T-helper 2 cell (primary cell): ENCODE measurements at regions not wholly inside any gene's neighbourhood (a gene's known extent, or its start where the extent isn't known, plus 50 kb on each side); places are given as distances from the start of the nearest gene placed in this dataset.

Source experiments
- DNase-seq, 5 experiments: peaks; one replicate each; pipeline versions ENCODE4 v3.0.0 to v3.0.0-alpha.2; 2012 to 2022

DNA sequence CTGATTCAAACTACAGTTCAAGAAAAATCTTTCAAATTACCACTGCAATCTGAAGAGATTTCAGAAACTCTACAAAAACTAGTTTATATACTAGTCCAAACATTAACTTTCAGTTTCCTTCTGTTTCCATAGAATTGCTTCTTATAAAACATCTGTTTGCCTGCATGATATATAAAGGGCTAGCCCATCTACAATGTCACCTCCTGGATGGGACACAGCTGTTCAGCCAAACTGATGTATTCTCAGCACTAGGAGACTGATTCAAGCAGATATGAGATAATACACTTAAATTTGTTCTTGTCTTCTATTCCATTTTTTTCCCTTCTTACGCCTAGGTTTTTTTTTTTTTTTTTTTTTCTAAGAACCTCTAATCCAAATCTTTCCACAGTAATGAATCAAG lies 1569.7 kb upstream of the IGFBP7 start:
- no peak for DNase-seq

GRCh38 chr4:58679051-58679450 lies 1568.9 kb upstream of the IGFBP7 start:
- DNase-seq, result no peak

GRCh38 chr4:58669783-58670182 lies 1559.6 kb upstream of the IGFBP7 start:
- no peak for DNase-seq

- no peak for DNase-seq
Measured at GRCh38 chr4:58665649-58666048, 1555.5 kb upstream of the IGFBP7 start.

DNA sequence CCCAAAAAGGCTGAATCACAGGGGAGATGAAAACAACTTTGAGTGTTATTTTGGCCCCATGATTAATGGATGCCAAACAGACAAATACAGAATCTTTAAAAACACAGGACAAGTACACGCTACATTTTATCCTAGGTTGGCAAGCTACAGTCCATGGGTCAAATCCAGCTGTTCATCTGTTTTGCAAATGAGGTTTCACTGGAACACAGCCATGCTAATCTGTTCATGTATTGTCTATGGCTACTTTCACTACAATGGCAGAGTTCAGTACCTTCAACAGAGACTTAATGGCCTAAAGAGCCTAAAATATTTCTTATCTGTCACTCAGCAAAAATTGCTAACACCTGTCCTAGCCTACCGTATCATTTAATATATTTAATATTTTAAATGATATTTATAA lies 1548.5 kb upstream of the IGFBP7 start:
- no peak for DNase-seq

- no peak for DNase-seq
Measured at GRCh38 chr4:58653251-58653650, 1543.1 kb upstream of the IGFBP7 start.

GRCh38 chr4:58649226-58649625 lies 1539.0 kb upstream of the IGFBP7 start:
- no peak for DNase-seq

DNA sequence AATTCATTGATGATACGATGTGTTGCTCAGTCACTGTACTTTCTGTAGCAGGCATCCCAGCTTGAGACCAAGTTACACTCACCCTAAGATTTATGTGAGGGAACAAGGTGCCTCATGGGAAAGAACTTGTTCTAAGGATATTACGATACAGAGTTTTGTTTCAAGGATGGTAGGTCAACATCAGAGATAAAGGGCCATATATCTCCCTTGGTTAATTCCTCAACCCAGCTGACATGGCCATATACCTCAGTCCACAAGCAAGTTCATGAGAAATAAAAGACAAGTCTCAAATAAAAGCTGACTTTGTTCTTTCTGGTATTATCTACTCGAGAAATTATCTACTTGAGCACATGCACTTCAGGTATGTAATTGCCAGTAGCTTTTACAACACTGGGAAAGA lies 1535.9 kb upstream of the IGFBP7 start:
- no peak for DNase-seq

GRCh38 chr4:58644549-58644948 lies 1534.4 kb upstream of the IGFBP7 start:
- no peak for DNase-seq

GRCh38 chr4:58636381-58636780 lies 1526.2 kb upstream of the IGFBP7 start:
- DNase-seq, result no peak

- no peak for DNase-seq
Measured at GRCh38 chr4:58617226-58617625, 1507.0 kb upstream of the IGFBP7 start.

GRCh38 chr4:58611012-58611411 lies 1500.8 kb upstream of the IGFBP7 start:
- no peak for DNase-seq

GRCh38 chr4:58606303-58606702 lies 1496.1 kb upstream of the IGFBP7 start:
- no peak for DNase-seq

- DNase-seq, result no peak
Measured at GRCh38 chr4:58603951-58604350, 1493.8 kb upstream of the IGFBP7 start.

- no peak for DNase-seq
Measured at GRCh38 chr4:58602731-58603359, 1492.7 kb upstream of the IGFBP7 start.

DNA sequence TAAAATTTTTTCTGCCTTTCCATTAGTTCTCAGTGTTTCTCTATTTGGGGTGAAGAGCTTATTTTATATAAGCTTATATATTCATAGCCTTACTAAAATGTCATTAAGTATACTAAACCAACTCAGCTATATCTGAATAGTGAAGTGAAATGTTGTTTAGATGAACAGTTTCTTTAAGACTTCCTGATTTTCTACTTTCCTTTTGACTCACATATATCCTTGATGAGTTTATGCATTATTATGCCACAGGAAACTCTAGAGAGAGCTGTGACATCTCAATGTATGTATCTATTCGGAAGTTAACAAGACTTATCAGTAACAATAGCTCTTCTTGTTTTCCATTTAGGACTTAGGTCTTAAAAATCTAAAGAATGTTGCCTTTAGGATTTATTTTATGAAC lies 1491.8 kb upstream of the IGFBP7 start:
- no peak for DNase-seq

GRCh38 chr4:58600290-58600689 lies 1490.1 kb upstream of the IGFBP7 start:
- no peak for DNase-seq

DNA sequence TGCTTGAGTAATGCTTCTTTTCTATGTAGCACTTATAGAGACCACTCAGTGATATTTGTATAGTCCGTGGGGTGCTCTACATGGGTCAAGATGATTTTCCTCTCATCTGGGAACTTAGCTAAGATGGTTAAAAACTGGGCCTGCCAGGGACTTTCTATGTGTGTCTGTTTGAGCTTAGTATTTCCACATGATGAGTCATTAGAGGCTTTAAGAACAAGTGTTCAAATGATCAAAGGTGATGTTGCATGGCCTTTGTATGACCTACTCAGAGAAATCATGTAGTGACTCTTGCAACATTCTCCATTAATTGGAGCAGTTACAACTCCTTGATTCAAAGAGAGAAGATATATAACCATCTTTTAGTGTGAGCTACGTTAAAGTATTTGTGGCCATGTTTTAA lies 1480.5 kb upstream of the IGFBP7 start:
- no peak for DNase-seq

- no peak for DNase-seq
Measured at GRCh38 chr4:58587856-58588255, 1477.7 kb upstream of the IGFBP7 start.

- DNase-seq, result no peak
Measured at GRCh38 chr4:58566260-58566659, 1456.1 kb upstream of the IGFBP7 start.

GRCh38 chr4:58564695-58565475 lies 1454.7 kb upstream of the IGFBP7 start:
- DNase-seq, result no peak

- no peak for DNase-seq
Measured at GRCh38 chr4:58561170-58561569, 1451.0 kb upstream of the IGFBP7 start.

DNA sequence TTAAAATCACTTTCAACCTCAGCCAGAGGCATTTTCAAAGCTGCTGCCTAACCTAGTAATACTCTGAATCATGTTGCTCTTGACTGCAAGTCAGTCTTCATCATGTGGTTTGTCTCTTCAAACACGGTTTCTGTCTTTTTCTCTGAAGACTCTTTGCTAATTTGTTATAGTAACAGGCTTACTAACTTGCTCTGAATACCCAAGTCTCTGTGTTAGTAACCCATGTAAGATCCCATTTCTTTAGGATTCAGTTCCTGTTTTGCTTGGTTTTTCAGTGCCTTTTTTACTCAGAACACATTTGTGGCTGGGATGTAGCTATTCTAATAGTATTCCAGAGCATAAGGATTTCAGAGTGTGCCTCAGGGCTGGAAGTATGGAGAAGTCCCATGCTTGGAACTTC lies 1450.6 kb upstream of the IGFBP7 start:
- DNase-seq, result no peak

- DNase-seq, result no peak
Measured at GRCh38 chr4:58553679-58554078, 1443.5 kb upstream of the IGFBP7 start.

DNA sequence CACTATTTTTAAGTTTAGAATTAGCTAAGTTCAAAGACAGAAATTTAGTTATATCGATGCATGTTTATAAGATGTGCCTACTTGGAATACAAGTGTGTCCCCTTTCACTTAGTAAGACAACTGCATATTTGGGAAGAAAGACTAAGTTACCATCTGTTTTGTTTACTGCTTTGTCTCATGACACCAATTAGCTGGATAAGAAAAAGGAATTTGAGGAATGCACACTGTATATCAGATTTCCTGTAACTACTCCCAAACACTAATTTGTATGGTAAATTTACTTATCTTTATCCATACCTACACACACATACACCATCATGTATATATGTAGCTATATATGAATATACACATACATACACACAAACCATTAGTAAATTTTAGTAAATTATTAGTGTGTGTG lies 1442.8 kb upstream of the IGFBP7 start:
- DNase-seq, result no peak
